GM19351 (cell line): ENCODE measurements at regions not wholly inside any gene's neighbourhood (a gene's known extent, or its start where the extent isn't known, plus 50 kb on each side); places are given as distances from the start of the nearest gene placed in this dataset.
"Not testable (repeated sequence)": the region's sequence is repeated elsewhere in the genome, so short reads cannot be mapped to it uniquely, and the experiment has no call there.

Experiments used
- ATAC-seq: cut with Tn5 transposase; IDR thresholded peaks from one replicate; pipeline ENCODE4 v1.9.1; 2021; ENCODE audit warnings: mild to moderate bottlenecking, moderate library complexity; ENCODE audit not compliant: unreplicated experiment

GRCh38 chr2:234203135-234203984 lies 152.9 kb downstream of the SPP2 start:
- no peak for ATAC-seq

GRCh38 chr2:234202601-234203000 lies 152.1 kb downstream of the SPP2 start:
- no peak for ATAC-seq

GRCh38 chr2:234199996-234200395 lies 149.5 kb downstream of the SPP2 start:
- ATAC-seq: no peak

- ATAC-seq: no peak
These were observed 148.5 kb downstream of the SPP2 start for GRCh38 chr2:234198976-234199375.

- no peak for ATAC-seq
These were observed 145.0 kb downstream of the SPP2 start for GRCh38 chr2:234195516-234195915.

- no peak for ATAC-seq
These were observed 143.6 kb downstream of the SPP2 start for GRCh38 chr2:234193977-234194563.

GRCh38 chr2:234191819-234192407 lies 141.4 kb downstream of the SPP2 start:
- no peak for ATAC-seq

GRCh38 chr2:234189786-234190300 lies 139.3 kb downstream of the SPP2 start:
- no peak for ATAC-seq

GRCh38 chr2:234189230-234189629 lies 138.7 kb downstream of the SPP2 start:
- ATAC-seq: no peak

GRCh38 chr2:234187646-234188174 lies 137.2 kb downstream of the SPP2 start:
- no peak for ATAC-seq

- no peak for ATAC-seq
These were observed 130.6 kb downstream of the SPP2 start for GRCh38 chr2:234181121-234181520.

GRCh38 chr2:234179031-234179363 lies 128.5 kb downstream of the SPP2 start:
- ATAC-seq: no peak

GRCh38 chr2:234178330-234179030 lies 128.0 kb downstream of the SPP2 start:
- no peak for ATAC-seq

- ATAC-seq: no peak
These were observed 125.1 kb downstream of the SPP2 start for GRCh38 chr2:234175649-234176048.

GRCh38 chr2:234174742-234175141 lies 124.2 kb downstream of the SPP2 start:
- no peak for ATAC-seq

GRCh38 chr2:234172532-234172931 lies 122.0 kb downstream of the SPP2 start:
- no peak for ATAC-seq

GRCh38 chr2:234172066-234172465 lies 121.6 kb downstream of the SPP2 start:
- no peak for ATAC-seq

GRCh38 chr2:234171666-234172065 lies 121.2 kb downstream of the SPP2 start:
- ATAC-seq: no peak

- ATAC-seq: no peak
These were observed 119.2 kb downstream of the SPP2 start for GRCh38 chr2:234169674-234170073.

GRCh38 chr2:234168605-234169570 lies 118.4 kb downstream of the SPP2 start:
- ATAC-seq: not testable (repeated sequence)
